NCI-H1048 (cell line): ENCODE measurements at regions not wholly inside any gene's neighbourhood (a gene's known extent, or its start where the extent isn't known, plus 50 kb on each side); places are given as distances from the start of the nearest gene placed in this dataset.
"Not testable (repeated sequence)": the region's sequence is repeated elsewhere in the genome, so short reads cannot be mapped to it uniquely, and the experiment has no call there.

Experiments used
- DNase-seq: peaks from one replicate; lab custom pipeline; 2025; lab: John Stamatoyannopoulos, UW

DNA sequence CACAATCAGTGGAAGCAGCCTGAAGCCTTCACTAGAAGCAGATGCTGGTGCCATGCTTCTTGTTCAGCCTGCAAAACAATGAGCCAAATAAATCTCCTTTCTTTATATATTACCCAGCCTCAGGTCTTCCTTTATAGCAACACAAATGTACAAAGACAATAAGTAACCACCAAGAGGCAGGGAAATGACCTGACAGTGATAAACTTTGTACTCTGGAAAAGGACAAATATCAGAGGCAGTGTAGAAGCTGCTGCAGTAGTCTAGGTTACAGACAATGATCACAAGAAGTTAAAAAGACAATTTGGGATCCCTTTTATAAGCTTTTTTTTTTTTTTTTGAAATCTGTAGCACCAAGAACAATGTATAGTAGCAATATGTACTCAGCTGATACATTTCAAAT, 760.3 kb downstream of the TTLL7 start:
- not testable (repeated sequence) for DNase-seq

DNA sequence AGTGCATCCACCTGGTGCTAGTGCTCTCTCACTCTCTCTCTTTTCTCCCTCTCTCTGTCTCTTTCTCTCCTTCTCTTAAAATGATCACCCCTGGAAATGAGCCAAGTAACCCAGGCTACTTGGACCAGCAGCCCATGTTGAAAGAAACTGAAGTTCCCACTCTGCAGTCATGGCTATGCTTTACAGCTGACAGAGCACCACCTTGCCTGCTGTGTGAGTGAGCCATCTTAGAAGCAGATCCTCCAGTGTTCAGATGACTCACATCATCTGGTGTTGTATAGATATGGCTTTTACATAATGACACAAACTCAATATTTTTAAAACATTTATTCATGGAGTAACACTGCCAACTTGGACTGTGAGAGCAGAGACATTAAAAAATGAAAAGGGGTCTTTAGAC, 779.1 kb downstream of the TTLL7 start:
- not testable (repeated sequence) for DNase-seq

DNA sequence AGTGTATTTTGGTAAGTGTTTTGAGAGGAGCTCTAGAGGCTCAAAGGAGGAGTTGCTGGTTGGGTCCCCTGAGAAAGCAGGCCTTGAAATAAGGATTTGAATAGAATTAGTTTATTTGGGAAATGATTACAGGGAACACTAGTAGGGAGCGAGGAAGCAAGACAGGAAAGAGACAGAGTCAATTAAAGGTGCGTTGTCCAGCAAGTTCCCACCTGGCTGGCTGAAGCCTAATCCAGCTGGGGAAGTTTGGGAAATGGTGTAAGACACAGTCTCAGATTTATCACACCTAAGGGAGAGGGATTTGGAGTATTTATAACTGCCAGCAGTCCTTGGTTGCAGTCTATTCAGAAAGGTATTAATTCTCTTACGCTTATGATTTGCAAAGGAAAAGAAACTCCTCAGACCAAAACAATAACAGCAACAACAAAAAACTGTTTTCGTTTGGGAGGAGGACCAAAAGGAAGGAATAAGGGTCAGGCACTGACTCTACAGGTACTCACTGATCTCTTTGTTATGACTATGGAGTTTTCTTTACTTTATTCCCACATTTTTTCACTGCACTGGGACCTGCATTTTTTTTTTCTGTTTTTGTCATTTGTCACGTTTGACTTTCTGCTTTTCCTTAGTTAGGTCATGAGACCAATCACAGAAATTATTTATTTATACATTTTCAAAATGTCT, 780.8 kb downstream of the TTLL7 start:
- DNase-seq = not testable (repeated sequence)

DNA sequence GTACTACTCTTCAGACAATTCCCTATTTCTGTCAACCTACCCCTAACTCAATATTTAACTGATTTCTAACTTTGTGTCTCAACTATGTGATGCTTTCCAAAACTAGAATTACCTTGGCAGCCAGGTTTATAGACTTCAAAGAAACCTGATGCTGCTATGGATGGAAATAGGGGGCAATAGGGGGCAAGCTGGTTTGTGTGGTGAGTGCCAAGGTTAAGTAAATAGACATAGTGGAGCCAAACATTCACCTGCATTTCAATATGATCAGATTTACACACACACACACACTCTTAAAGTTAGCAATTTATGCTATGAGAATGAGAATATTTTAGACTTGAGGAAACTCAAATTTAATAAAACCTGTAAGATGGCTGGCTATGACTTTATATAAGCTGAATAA, 784.6 kb downstream of the TTLL7 start:
- DNase-seq = not testable (repeated sequence)

DNA sequence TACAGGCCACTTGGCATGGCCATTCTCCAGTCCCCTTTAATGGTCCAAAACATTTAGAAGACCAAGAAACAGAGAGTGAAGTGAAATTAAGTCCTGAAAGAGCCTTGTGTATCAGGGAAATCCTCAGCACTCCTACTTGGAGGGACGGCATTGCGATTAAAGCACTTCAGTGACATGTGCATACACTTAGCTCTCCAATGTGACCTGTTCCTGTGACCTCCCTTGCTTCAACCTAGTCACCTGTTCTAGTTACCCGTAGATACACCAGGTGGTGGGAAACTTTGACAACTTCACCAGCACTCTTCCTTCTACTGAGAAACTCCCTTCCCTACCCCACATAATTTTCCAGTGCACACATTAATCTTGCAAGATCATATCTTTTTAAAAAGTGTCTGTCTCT, 785.3 kb downstream of the TTLL7 start:
- DNase-seq = not testable (repeated sequence)

DNA sequence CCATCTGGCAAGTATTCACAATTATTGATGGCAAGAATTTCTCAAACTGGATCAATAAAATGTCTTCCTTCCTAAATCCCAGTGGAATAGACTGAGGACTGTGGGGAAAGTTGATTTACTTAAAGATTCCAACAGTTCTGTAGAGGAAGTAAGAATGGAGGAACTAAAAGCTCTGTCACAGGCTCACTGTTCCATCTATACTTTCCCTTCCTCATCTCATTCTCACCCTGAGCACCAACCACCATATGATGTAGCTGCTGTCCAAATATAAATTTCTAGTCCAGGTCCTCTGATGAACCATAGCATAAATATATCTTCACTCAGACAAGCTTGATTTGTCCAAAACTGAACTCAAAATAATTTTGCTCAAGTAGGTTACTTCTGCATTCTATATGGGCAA, 786.9 kb downstream of the TTLL7 start:
- DNase-seq = not testable (repeated sequence)

DNA sequence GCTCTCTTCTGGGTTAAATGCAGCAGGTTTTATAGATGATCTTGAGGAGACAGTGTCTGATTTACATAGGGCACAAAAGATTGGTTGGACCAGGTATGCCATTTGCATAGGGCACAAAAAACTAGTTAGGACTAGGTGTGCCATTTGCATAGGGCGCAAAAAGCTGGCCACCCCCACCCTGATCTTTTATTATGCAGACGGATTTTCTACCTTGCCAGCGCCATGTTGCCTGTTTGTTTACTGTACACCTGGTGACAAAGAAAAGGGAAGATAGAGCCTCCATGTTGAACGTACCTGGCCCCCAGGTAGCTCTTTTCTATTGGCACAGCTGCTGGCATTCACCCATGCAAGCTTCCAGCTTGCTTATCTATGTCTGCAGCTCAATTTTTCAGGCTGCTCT, 790.4 kb downstream of the TTLL7 start:
- DNase-seq = not testable (repeated sequence)

DNA sequence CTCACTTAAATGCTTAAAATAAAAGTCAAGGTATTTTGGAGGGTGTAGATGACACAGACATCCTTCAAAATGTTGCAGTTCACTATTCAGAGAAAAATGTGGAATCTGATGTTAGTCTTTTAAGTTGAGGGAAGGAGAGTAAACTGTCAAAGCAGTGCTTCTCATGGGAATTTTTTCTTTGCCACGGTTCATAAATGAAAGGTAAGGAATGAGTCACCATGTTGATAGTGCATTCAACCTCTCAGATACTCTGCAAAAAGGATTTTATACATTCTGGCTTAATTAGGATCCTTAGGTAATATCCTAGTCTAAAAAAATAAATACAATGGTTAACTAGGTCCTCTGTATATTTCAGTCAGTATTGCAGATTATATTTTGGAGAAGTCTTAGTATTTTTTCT, 804.3 kb downstream of the TTLL7 start:
- not testable (repeated sequence) for DNase-seq

DNA sequence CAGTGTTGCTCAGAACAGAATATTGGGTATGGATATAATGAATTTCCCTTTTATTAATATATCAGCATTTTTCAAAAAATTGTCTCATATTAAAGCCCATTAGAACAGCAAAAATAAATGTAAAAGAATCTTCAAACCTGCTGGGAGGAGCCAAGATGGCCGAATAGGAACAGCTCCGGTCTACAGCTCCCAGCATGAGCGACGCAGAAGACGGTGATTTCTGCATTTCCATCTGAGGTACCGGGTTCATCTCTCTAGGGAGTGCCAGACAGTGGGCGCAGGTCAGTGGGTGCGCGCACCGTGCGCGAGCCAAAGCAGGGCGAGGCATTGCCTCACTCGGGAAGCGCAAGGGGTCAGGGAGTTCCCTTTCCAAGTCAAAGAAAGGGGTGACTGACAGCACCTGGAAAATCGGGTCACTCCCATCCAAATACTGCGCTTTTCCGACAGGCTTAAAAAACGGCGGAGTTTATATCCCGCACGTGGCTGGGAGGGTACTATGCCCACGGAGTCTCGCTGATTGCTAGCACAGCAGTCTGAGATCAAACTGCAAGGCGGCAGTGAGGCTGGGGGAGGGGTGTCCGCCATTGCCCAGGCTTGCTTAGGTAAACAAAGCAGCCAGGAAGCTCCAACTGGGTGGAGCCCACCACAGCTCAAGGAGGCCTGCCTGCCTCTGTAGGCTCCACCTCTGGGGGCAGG, 816.8 kb downstream of the TTLL7 start:
- DNase-seq = not testable (repeated sequence)

DNA sequence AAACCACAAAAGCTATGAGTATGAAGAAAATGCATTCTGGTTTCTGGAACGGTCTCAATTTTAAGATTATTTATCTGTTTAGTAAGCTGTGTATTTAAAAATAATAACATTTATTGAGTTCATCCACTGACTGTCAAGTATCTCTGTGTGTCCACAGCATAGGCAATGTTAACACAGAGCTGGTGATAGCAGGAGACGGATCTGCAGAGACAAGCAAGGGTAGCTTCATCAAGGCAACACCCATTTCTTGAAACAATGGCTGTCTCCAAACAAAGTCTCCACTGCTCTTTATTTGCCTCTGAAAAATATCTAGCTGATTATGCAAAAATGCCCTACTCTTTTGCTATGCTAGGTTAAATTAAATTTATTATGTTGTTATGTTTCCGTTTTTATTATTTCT, 818.3 kb downstream of the TTLL7 start:
- DNase-seq = not testable (repeated sequence)

DNA sequence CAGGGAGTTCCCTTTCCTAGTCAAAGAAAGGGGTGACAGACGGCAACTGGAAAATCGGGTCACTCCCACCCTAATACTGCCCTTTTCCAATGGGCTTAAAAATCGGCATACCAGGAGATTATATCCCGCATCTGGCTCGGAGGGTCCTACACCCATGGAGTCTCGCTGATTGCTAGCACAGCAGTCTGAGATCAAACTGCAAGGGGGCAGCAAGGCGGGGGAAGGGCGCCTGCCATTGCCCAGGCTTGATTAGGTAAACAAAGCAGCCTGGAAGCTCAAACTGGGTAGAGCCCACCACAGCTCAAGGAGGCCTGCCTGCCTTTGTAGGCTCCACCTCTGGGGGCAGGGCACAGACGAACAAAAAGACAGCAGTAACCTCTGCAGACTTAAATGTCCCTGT, 831.3 kb downstream of the TTLL7 start:
- DNase-seq = not testable (repeated sequence)

DNA sequence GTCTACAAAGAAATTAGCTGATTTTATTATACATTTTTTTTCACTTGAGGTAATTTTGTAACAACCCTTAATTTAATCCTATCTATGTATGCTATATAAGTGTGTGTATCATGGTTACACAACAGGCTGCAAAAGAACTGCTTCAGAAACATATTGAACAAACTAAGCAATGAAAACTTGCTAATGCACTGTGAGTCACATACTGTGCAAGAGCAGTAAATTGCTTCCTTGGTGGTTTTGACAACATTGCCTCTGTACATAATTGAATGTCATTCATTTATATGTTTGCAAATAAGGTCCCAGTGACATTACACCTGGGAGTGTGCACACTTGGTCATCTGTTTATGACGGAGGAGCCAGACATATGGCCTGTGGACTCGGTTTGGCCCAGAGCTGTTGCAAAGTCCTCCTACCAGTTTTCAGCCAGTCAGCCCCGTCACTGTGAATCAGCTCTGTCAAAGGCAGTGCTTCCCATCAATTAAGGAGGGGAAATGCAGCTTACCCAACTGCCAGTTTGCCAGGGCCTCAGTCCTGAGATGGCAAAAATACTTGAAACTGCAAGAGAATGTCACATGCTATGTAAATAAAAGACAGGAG, 835.0 kb downstream of the TTLL7 start:
- not testable (repeated sequence) for DNase-seq

DNA sequence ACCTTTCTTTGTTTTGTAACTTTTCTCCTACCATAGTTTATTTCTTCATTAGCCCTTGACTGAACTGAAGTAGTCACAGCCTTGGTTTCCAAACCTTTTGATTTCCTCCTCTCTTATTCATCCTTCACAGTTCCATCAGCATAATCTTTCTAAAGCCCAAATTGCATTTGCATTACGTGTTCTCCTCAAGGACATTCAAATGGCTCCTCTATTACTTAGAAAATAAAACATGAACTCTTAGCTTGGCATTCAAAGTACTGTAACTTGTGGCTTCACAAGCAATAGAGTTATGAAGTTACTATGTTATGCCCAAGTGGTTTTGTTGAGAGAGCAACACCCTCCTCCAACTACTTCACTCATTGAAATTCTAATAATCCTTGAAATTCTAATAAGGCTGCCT, 840.0 kb downstream of the TTLL7 start:
- not testable (repeated sequence) for DNase-seq

DNA sequence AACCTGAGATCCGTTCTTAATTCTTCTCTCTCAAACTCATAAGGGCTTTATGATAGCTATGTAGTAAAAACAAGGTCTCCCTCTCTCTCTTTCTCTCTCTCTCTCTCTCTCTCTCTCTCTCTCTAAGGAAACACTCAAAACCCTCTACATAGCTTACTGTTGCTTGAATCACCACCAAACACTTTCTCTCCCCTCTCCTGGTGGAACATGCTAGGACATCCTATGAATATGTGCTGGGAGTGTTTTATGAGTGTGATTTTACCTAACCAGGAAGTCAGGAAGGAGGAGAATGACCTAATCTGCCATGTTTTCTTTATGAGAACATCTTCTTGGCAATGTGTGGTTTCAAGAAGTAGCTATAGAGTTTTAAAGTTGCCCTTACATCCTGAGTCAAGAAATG, 844.6 kb downstream of the TTLL7 start:
- not testable (repeated sequence) for DNase-seq

DNA sequence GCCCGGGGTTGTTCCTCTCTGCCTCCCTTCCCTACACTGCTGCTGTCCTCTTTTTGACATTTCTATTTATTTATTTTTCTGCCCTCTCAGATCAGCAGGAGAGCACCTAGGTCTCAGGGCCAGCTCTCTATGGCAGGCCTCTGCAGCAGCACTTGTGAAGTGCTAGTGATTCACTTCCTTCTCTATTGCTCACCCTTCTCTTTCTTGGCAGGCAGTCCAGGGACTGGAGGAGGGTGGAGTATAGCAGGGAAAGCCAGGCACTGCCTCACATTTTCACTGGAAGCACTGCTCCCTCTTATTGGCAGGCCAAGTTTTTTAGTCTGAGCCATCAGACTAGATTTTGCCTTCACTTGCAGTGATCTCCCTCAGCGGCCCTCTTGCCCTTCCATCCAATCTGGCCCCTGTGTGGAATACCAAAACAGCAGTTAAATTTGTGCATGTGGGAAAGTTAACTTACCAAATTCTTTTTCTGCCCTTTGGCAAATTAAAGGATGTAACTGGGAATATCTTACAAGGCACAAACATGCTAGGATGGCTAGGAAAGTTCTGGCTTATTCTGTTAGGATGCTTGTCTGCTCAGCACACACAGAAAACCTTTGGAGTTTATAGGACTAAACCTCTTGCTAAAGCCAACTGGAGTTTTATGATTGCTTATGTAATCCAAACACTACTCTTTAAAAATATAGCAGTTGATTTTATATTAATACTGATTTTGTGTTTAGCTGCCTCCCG, 847.6 kb downstream of the TTLL7 start:
- DNase-seq = not testable (repeated sequence)

DNA sequence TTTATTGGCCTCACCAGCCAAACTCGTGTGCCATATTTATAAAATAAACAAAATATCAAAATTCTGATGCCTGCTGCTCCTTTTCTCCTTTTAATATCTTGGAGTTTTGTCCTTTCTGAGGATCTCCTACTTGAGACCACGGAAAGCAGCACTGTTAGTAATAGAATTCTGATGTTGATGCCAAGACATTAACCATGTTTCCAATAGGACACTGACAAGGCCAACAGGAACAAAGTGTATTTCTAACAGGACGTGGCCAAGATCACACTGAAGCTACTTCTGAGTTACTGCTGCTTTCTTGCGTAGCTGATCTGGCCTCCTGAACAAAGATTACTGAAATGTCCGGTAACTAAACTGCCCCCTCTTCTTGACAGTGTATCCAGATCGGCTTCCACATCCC, 848.5 kb downstream of the TTLL7 start:
- not testable (repeated sequence) for DNase-seq

DNA sequence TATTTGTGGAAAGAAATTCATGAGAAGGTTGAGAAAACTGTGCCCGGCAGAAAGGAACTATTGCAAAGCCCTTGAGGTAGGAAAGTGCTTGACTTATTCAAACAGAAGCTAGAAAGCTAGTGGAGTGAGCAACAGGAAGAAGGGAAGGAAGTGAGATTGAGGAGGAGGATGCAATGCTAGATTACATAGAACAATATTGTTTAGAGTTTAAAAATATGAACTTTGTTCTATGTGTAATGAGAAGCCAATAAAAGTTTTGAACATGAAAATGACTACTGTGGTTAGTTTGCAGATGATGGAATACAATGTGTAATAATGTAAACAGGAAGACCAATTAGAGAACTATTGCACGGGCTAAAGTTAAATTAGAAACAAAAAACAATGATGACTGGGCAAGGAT, 853.1 kb downstream of the TTLL7 start:
- not testable (repeated sequence) for DNase-seq

DNA sequence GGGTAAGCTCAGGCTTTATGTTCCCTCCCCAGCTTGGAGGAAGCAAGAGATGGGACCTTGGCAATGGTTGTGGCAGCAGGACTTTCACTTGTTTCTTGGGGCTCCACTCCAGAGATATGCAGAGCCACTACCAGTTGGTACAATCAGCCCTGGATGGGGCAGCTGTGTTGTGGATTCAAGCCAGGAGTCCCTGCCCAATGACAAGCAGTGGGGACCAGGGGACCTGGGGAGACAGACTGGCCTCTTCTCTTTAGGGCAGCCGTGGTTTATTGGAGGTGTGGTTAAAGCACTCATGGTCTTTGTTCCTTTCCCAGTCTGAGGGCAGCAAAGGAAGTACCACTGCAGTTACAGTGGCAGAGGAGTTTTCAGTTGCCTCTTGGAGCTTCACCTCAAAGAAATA, 856.1 kb downstream of the TTLL7 start:
- not testable (repeated sequence) for DNase-seq

DNA sequence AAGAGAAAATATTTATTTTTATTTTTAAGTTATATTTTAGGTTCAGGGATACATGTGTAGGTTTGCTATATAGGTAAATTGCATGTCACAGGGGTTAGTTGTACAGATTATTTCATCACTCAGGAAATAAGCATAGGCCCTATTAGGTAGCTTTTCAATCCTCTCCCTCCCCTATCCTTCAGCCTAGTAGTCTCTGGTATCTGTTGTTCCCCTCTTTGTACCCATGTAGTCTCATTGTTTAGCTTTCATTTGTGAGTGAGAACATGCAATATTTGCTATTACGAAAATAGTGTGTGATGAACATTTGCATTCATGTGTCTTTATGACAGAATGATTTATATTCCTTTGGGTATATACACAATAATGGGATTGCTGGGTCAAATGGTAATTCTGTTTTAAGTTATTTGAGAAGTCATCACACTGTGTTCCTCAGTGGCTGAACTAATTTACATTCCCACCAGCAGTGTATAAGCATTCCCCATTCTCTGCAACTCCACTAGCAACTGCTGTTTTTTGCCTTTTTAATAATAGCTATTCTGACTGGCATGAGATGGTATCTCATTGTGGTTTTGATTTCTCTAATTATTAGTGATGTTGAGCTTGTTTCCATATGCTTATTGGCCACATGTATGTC, 863.3 kb downstream of the TTLL7 start:
- DNase-seq = not testable (repeated sequence)

DNA sequence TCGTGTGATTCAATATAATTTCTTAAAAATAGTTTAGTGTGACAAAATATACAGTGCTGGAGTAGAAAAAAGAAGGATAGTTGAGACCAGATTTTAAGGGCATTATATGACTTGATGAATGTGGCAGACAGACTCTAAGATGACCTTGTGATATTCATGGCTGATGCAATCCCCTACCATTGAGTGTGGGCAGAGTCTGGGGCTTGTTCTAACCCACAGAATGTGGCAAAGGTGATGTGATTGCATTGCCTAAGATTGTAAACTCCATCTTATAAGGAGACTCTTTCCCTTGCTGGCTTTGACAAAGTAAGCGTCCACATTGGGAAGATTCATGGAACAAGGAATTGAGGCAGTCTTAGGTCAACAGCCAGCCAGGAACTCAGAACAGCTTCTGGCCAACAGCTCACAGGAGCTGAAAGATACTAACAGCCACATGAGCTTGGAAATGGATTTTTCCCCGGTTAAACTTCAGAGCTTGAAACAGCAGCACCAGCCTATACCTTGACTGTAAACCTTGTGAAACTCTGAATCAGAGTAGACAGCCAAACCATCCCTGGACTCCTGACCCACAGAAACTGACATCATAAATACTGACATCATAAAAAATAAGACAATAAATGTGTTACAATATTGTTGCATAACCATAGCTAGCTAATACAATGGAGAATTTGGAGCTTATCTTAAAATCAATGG, 864.5 kb downstream of the TTLL7 start:
- DNase-seq = not testable (repeated sequence)

DNA sequence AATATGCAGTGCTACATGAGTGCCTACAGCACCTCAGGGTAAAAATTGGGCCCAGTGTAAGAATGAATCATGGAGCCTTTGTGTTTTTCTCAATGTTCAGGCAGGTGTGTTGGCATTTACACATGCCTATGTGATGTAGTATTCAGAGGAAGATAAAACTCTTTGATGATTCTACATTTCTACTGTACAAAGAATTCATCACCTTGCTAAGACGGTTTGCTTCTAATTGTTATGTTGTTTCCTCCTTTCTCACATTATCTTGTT, 867.3 kb downstream of the TTLL7 start:
- no peak for DNase-seq
